Trophoblast cell (in vitro differentiated cells and primary cell): ENCODE measurements at regions not wholly inside any gene's neighbourhood (a gene's known extent, or its start where the extent isn't known, plus 50 kb on each side); places are given as distances from the start of the nearest gene placed in this dataset.

Experiments used
- DNase-seq, 2 donors: peaks; one replicate each; pipeline ENCODE4 v3.0.0-alpha.2; 2016
- H2AFZ ChIP-seq: 2 replicates; pipeline ENCODE4 v1.6.1; 2013; ENCODE audit warnings: low read length, moderate library complexity, mild to moderate bottlenecking; ENCODE audit not compliant: insufficient read depth, poor library complexity
- H2AK5ac ChIP-seq: 2 replicates; pipeline ENCODE4 v1.6.1; 2013; ENCODE audit warnings: mild to moderate bottlenecking, low read length
- H2BK120ac ChIP-seq: 2 replicates; pipeline ENCODE4 v1.6.1; 2013; ENCODE audit warnings: low read length, mild to moderate bottlenecking, moderate library complexity; ENCODE audit not compliant: insufficient read depth, poor library complexity
- H2BK12ac ChIP-seq: 2 replicates; pipeline ENCODE4 v1.6.1; 2013; ENCODE audit warnings: mild to moderate bottlenecking, low read length, moderate library complexity
- H2BK5ac ChIP-seq: 2 replicates; pipeline ENCODE4 v1.6.1; 2013; ENCODE audit warnings: low read length, low read depth, moderate library complexity, mild to moderate bottlenecking; ENCODE audit not compliant: poor library complexity
- H3K14ac ChIP-seq: 2 replicates; pipeline ENCODE4 v1.6.1; 2013; ENCODE audit warnings: mild to moderate bottlenecking, low read length
- H3K18ac ChIP-seq: 2 replicates; pipeline ENCODE4 v1.6.1; 2013; ENCODE audit warnings: mild to moderate bottlenecking, low read length
- H3K23ac ChIP-seq: 2 replicates; pipeline ENCODE4 v1.6.1; 2013; ENCODE audit warnings: low read length
- H3K27ac ChIP-seq: 2 replicates; pipeline ENCODE4 v1.5.1; 2013; ENCODE audit warnings: low read depth, mild to moderate bottlenecking, inconsistent platforms, low read length, moderate library complexity
- H3K27me3 ChIP-seq: 2 replicates; pipeline ENCODE4 v1.6.1; 2013; ENCODE audit warnings: inconsistent platforms, mild to moderate bottlenecking, low read length, moderate library complexity; ENCODE audit not compliant: insufficient read depth
- H3K36me3 ChIP-seq, 2 experiments: 1 replicate in 1 of 2; 2 replicates in 1 of 2; pipeline ENCODE4 v1.6.1; 2013; ENCODE audit warnings: low read length in 2 of 2, mild to moderate bottlenecking in 2 of 2, moderate library complexity in 1 of 2; ENCODE audit not compliant: insufficient read depth in 2 of 2, control insufficient read depth in 1 of 2
- H3K4ac ChIP-seq: 2 replicates; pipeline ENCODE4 v1.6.1; 2013; ENCODE audit warnings: low read depth, mild to moderate bottlenecking, low read length, moderate library complexity
- H3K4me1 ChIP-seq, 2 experiments: 1 replicate in 1 of 2; 2 replicates in 1 of 2; pipeline ENCODE4 v1.6.1; 2013; ENCODE audit warnings: low read length in 2 of 2, mild to moderate bottlenecking in 2 of 2, moderate library complexity in 1 of 2; ENCODE audit not compliant: insufficient read depth in 2 of 2, control insufficient read depth in 1 of 2
- H3K4me2 ChIP-seq: 2 replicates; pipeline ENCODE4 v1.6.1; 2013; ENCODE audit warnings: inconsistent platforms, mild to moderate bottlenecking, low read length, moderate library complexity
- H3K4me3 ChIP-seq: 2 replicates; pipeline ENCODE4 v1.5.1; 2013; ENCODE audit warnings: mild to moderate bottlenecking, low read depth, low read length, inconsistent platforms
- H3K79me1 ChIP-seq: one replicate; pipeline ENCODE4 v1.6.1; 2013; ENCODE audit warnings: low read length
- H3K79me2 ChIP-seq: 2 replicates; pipeline ENCODE4 v1.6.1; 2013; ENCODE audit warnings: low read length, mild to moderate bottlenecking; ENCODE audit not compliant: control insufficient read depth, insufficient read depth, poor library complexity
- H3K9ac ChIP-seq: 2 replicates; pipeline ENCODE4 v1.6.1; 2013; ENCODE audit warnings: mild to moderate bottlenecking, low read length
- H3K9me3 ChIP-seq: 2 replicates; pipeline ENCODE4 v1.6.1; 2013; ENCODE audit warnings: low read depth, mild to moderate bottlenecking, control low read depth, inconsistent platforms, low read length; ENCODE audit not compliant: insufficient read depth
- H4K12ac ChIP-seq: 2 replicates; pipeline ENCODE4 v1.6.1; 2013; ENCODE audit warnings: low read depth, mild to moderate bottlenecking, low read length, moderate library complexity
- H4K8ac ChIP-seq: 2 replicates; pipeline ENCODE4 v1.6.1; 2013; ENCODE audit warnings: low read depth, mild to moderate bottlenecking, low read length, moderate library complexity
- H4K91ac ChIP-seq: one replicate; pipeline ENCODE4 v1.6.1; 2013; ENCODE audit warnings: low read depth, mild to moderate bottlenecking, low read length, moderate library complexity
- WGBS: extraction: QIAGEN DNeasy Blood & Tissue Kit; methylation state at CpG from one replicate; pipeline ENCODE4 v1.1.7; 2013; ENCODE audit warnings: missing lambda C conversion rate; ENCODE audit not compliant: insufficient read length, insufficient coverage; ENCODE audit errors: extremely low coverage; 5-methylcytosine and 5-hydroxymethylcytosine counted together

DNA sequence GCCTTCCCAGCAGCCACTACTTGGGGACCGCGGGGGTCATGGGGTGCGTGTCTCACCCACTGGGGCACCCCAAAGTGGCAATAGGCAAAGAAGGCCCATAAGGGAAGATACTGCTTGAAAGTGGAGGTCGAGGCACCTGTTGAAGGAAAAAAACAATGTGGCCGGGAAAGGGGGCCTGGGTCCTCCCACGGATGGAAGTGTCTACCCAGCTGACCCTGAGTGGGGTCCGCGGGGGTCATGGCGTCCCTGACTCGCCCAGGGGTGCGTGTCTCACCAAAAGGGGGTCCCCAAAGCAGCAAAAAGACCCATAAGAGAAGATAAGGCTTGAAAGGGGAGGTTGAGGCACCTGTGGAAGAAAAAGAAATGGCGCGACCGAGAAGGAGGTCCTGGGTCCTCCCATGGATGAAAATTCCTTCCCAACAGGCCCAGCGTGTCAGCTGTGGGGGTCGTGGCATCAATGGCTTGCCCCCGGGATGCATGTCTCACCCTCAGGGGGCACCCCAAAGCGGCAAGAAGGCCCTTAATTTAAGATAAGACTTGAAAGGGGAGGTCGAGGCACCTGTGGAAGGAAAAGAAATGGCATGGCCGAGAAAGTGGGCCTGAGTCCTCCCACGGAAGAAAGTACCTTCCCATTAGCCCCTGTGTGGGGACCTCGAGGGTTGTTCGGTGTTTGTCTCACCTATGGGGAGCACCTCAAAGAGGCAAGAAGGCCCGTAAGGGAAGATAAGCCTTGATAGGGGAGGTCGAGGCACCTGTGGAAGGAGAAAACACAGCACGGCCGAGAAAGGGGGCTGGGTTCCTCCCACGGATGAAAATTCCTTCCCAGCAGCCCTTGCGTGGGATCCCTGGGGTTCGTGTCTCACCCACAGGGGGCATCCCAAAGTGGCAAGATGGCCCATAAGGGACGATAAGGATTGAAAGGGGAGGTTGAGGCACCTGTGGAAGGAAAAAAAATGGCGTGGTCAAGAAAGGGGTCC lies 266.0 kb downstream of the ALG10 start:
- DNase-seq, result no peak
- peaks cover 71% of the 10 kb centered on the region for H3K9me3 ChIP-seq
- H3K14ac ChIP-seq, result no peak overlapping the region
- no peak overlapping the region for H4K91ac ChIP-seq
- no peak overlapping the region for H2BK5ac ChIP-seq
- no peak overlapping the region for H2BK120ac ChIP-seq
- no peak overlapping the region for H3K4me2 ChIP-seq
- no peak overlapping the region for H3K27ac ChIP-seq
- H3K79me2 ChIP-seq, result no peaks in the 10 kb centered on the region
- H3K27me3 ChIP-seq, result no peaks in the 10 kb centered on the region
- H4K12ac ChIP-seq, result no peak overlapping the region
- H3K4me1 ChIP-seq, result no peaks in the 10 kb centered on the region
- no peaks in the 10 kb centered on the region for H3K79me1 ChIP-seq
- H3K4me3 ChIP-seq, result no peak overlapping the region
- H2AFZ ChIP-seq, result no peak overlapping the region
- no peak overlapping the region for H3K23ac ChIP-seq
- no peak overlapping the region for H2BK12ac ChIP-seq
- no peaks in the 10 kb centered on the region for H3K36me3 ChIP-seq
- no peak overlapping the region for H2AK5ac ChIP-seq
- H4K8ac ChIP-seq, result no peak overlapping the region
- no peak overlapping the region for H3K4ac ChIP-seq
- H3K18ac ChIP-seq, result no peak overlapping the region
- H3K9ac ChIP-seq, result no peak overlapping the region
- WGBS, result no CpG with 5 or more reads among the region's 32 CpGs

DNA sequence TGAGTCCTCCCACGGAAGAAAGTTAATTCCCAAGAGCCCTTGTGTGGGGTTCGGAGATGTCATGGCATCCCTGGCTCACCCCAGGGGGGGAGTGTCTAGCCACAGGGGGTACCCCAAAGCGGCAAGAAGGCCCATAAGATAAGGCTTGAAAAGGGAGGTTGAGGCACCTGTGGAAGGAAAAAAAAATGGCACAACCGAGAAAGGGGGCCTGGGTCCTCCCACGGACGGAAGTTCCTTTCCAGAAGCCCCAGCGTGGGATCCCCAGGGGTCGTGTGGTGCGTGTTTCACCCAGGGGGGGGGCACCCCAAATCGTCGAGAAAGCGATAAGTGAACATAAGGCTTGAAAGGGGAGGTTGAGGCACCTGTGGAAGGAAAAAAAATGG lies 266.7 kb downstream of the ALG10 start:
- H3K4ac ChIP-seq, result no peak overlapping the region
- no peak overlapping the region for H3K14ac ChIP-seq
- H3K27me3 ChIP-seq, result no peaks in the 10 kb centered on the region
- H2BK120ac ChIP-seq, result no peak overlapping the region
- no peak overlapping the region for H3K27ac ChIP-seq
- H4K8ac ChIP-seq, result no peak overlapping the region
- no peak overlapping the region for H2AK5ac ChIP-seq
- H2AFZ ChIP-seq, result no peak overlapping the region
- no peak overlapping the region for H2BK12ac ChIP-seq
- H4K91ac ChIP-seq, result no peak overlapping the region
- no peak overlapping the region for H3K4me2 ChIP-seq
- no peak overlapping the region for H4K12ac ChIP-seq
- peaks cover 78% of the 10 kb centered on the region for H3K9me3 ChIP-seq
- no peak overlapping the region for H2BK5ac ChIP-seq
- no peaks in the 10 kb centered on the region for H3K4me1 ChIP-seq
- no peak overlapping the region for H3K23ac ChIP-seq
- H3K18ac ChIP-seq, result no peak overlapping the region
- H3K79me2 ChIP-seq, result no peaks in the 10 kb centered on the region
- H3K4me3 ChIP-seq, result no peak overlapping the region
- no CpG with 5 or more reads among the region's 12 CpGs for WGBS
- H3K79me1 ChIP-seq, result no peaks in the 10 kb centered on the region
- H3K9ac ChIP-seq, result no peak overlapping the region
- DNase-seq, result no peak
- no peaks in the 10 kb centered on the region for H3K36me3 ChIP-seq

DNA sequence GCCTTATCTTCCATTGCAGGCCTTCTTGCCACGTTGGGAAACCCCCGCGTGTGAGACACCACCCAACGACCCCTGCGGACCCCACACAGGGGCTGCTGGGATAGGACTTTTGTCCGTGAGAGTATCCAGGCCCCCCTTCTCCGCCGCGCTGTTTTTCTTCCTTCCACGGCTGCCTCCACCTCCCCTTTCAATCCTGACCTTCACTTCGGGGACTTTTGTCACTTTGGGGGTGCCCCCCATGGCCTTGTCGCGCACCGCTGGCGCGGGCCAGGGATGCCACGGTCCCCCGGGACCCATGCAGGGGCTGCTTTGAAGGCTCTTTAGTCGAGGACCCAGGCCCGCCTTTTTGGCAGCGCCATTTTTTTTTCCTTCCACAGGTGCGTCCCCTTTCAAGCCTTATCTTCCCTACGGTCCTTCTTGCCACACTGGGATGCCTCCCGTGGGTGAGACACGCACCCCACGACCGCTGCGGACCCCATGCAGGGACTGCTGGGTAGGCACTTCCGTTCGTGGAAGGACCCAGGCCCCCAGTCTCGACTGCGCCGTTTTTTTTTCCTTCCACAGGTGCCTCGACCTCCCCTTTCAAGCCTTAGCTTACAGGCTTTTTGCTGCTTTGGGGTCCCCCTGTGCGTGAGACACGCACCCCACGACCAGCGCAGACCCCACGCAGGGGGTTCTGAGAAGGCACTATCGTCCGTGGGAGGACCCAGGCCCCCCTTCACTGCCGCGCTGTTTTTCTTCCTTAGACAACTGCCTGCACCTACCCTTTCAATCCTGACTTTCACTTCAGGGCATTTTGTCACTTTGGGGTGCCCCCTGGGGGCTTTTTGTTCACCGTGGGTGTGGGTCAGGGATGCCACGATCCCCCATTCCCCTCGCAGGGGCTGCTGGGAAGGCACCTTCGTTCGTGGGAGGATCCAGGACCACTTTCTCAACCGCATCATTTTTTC lies 267.4 kb downstream of the ALG10 start:
- H2AFZ ChIP-seq, result no peak overlapping the region
- no peak overlapping the region for H3K9ac ChIP-seq

DNA sequence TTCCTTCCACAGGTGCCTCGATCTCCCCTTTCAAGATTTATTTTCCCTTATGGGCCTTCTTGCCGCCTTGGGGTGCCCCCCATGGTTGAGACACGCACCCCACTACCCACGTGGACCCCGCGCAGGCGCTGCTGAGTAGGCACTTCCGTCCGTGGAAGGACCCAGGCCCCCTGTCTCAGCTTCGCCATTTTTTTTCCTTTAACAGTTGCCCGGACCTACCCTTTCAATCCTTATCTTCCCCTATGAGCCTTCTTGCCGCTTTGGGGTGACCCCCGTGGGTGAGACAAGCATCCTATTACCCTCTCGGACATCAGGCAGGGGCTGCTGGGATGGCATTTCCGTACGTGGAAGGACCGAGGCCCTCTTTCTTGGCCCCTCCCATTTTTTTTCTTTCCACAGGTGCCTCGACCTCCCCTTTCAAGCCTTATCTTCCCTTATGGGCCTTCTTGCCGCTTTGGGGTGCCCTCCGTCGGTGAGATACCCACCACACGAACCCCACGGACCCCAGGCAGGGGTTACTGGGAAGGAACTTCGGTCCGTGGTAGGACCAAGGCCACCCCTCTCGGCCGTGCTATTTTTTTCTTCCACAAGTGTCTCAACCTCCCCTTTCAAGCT lies 268.2 kb downstream of the ALG10 start:
- no peak overlapping the region for H2BK12ac ChIP-seq
- H3K36me3 ChIP-seq, result no peaks in the 10 kb centered on the region
- no peak overlapping the region for H4K12ac ChIP-seq
- no peaks in the 10 kb centered on the region for H3K79me1 ChIP-seq
- no peak overlapping the region for H3K9ac ChIP-seq
- H3K4ac ChIP-seq, result no peak overlapping the region
- no peaks in the 10 kb centered on the region for H3K27me3 ChIP-seq
- H2AFZ ChIP-seq, result no peak overlapping the region
- WGBS, result no CpG with 5 or more reads among the region's 27 CpGs
- no peak overlapping the region for H3K23ac ChIP-seq
- no peak overlapping the region for H4K8ac ChIP-seq
- DNase-seq, result no peak
- no peaks in the 10 kb centered on the region for H3K79me2 ChIP-seq
- H3K4me2 ChIP-seq, result no peak overlapping the region
- no peak overlapping the region for H2BK120ac ChIP-seq
- H3K18ac ChIP-seq, result no peak overlapping the region
- H3K4me1 ChIP-seq, result no peaks in the 10 kb centered on the region
- peaks cover 93% of the 10 kb centered on the region for H3K9me3 ChIP-seq
- no peak overlapping the region for H2BK5ac ChIP-seq
- no peak overlapping the region for H2AK5ac ChIP-seq
- H3K4me3 ChIP-seq, result no peak overlapping the region
- no peak overlapping the region for H4K91ac ChIP-seq
- no peak overlapping the region for H3K14ac ChIP-seq
- no peak overlapping the region for H3K27ac ChIP-seq

More for the DNA sequence above, 267.4 kb downstream of the ALG10 start:
- Histone ChIP-seq H2BK5ac (no peak overlapping the region), H2AK5ac (no peak overlapping the region), H3K9me3 (peaks cover 85% of the 10 kb centered on the region), H2BK120ac (no peak overlapping the region), H3K23ac (no peak overlapping the region), H4K8ac (no peak overlapping the region), H3K27me3 (no peaks in the 10 kb centered on the region), H3K4me1 (no peaks in the 10 kb centered on the region), H3K36me3 (no peaks in the 10 kb centered on the region), H3K4me2 (no peak overlapping the region), H3K27ac (no peak overlapping the region), H3K79me1 (no peaks in the 10 kb centered on the region), H3K18ac (no peak overlapping the region), H3K79me2 (no peaks in the 10 kb centered on the region), H3K4ac (no peak overlapping the region), H2BK12ac (no peak overlapping the region), H4K91ac (no peak overlapping the region), H4K12ac (no peak overlapping the region), H3K14ac (no peak overlapping the region), H3K4me3 (no peak overlapping the region)
- WGBS, result no CpG with 5 or more reads among the region's 49 CpGs
- no peak for DNase-seq
